Karpas-422 (cell line): ENCODE measurements at regions not wholly inside any gene's neighbourhood (a gene's known extent, or its start where the extent isn't known, plus 50 kb on each side); places are given as distances from the start of the nearest gene placed in this dataset.

ENCODE experiments used
- DNase-seq: peaks from one replicate; pipeline ENCODE4 v3.0.0-alpha.2; 2015
- H2AFZ ChIP-seq: fragments of 200-600 bp; sonication (generic); 2 replicates; pipeline ENCODE4 v1.6.1; 2014; ENCODE audit warnings: antibody characterized with exemption, low read length, mixed read lengths
- H3K27ac ChIP-seq: fragments of 200-600 bp; sonication (generic); 2 replicates; pipeline ENCODE4 v1.5.1; 2014; ENCODE audit warnings: mild to moderate bottlenecking, low read length, moderate library complexity
- H3K27me3 ChIP-seq: fragments of 200-600 bp; sonication (generic); 2 replicates; pipeline ENCODE4 v1.6.1; 2014; ENCODE audit warnings: low read length, mixed read lengths
- H3K36me3 ChIP-seq: fragments of 200-600 bp; sonication (generic); 2 replicates; pipeline ENCODE4 v1.6.1; 2014; ENCODE audit warnings: low read length, mixed read lengths; ENCODE audit not compliant: insufficient read depth
- H3K4me1 ChIP-seq: fragments of 200-600 bp; sonication (generic); 2 replicates; pipeline ENCODE4 v1.6.1; 2014; ENCODE audit warnings: mild to moderate bottlenecking, low read length, mixed read lengths
- H3K4me2 ChIP-seq: fragments of 200-600 bp; sonication (generic); 2 replicates; pipeline ENCODE4 v1.6.1; 2014; ENCODE audit warnings: low read length, low read depth, mild to moderate bottlenecking; ENCODE audit not compliant: poor library complexity, severe bottlenecking
- H3K4me3 ChIP-seq: fragments of 200-600 bp; sonication (generic); 2 replicates; pipeline ENCODE4 v1.5.1; 2014; ENCODE audit warnings: mild to moderate bottlenecking, antibody characterized with exemption, low read length, mixed read lengths
- H3K79me2 ChIP-seq: fragments of 200-600 bp; sonication (generic); 2 replicates; pipeline ENCODE4 v1.6.1; 2014; ENCODE audit warnings: mild to moderate bottlenecking, low read length, mixed read lengths
- H3K9ac ChIP-seq: fragments of 200-600 bp; sonication (generic); 2 replicates; pipeline ENCODE4 v1.6.0; 2014; ENCODE audit warnings: low read length
- H3K9me2 ChIP-seq: fragments of 200-600 bp; sonication (generic), shearing (Covaris generic); replicated peaks from 2 replicates; pipeline ENCODE4 v1.6.0; 2014; ENCODE audit warnings: mild to moderate bottlenecking, low read length, moderate library complexity; ENCODE audit not compliant: insufficient read depth
- H3K9me3 ChIP-seq: fragments of 300-700, 200-600 bp; sonication (generic); 2 replicates; pipeline ENCODE4 v1.6.1; 2014; ENCODE audit warnings: low read length, mixed read lengths
- H4K20me1 ChIP-seq: fragments of 200-600 bp; sonication (generic); 2 replicates; pipeline ENCODE4 v1.6.1; 2014; ENCODE audit warnings: mild to moderate bottlenecking, antibody characterized with exemption, low read length, low read depth; ENCODE audit not compliant: insufficient read depth

DNA sequence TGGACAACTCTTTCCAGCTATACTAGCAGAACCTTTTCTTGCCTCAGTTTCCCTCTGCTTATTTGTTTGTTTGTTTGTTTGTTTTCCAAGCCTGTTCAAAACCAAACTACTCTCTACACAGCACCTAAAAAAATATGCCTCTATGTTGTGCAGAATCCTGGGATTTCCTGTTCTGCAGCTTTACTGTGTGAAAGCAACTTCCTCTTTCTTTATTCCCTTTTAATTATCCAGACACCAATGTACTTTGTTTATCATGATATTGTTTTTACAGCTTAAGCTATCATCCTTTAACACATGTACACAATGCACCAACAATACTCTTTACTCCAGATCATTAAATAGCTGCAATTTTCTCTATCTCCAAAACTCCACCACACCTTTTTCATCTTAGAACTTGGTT, 259.5 kb downstream of the EPHA4 start:
- Histone ChIP-seq H3K4me1 (peaks cover 31% of the 10 kb centered on the region), H3K4me2 (no peak overlapping the region), H2AFZ (no peak overlapping the region), H3K4me3 (no peak overlapping the region), H3K9me3 (no peaks in the 10 kb centered on the region), H3K9me2 (no peaks in the 10 kb centered on the region), H3K79me2 (no peaks in the 10 kb centered on the region), H3K36me3 (no peaks in the 10 kb centered on the region), H3K27me3 (no peaks in the 10 kb centered on the region), H3K9ac (no peak overlapping the region), H4K20me1 (no peaks in the 10 kb centered on the region), H3K27ac (no peak overlapping the region)
- DNase-seq: no peak

DNA sequence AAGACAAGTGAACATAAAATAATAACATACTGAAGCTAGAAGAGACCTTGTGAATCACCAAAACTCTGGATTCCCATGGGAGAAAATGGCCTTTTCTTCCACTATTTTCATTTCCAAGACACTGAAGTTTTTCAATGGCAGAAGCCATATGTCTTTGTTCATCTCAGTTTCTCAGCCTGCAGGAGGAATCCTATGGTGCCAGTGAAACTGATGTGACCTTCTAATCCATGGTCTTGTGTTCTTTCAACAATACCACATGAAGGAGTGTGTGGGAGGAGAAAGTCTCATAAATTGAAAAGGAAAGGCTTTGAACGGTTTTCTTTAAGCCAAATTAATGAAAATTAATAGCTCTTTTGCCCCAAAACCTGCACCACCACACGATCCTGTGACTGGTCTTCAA, 257.3 kb downstream of the EPHA4 start:
- H3K27ac ChIP-seq: no peak overlapping the region
- H3K4me3 ChIP-seq: no peak overlapping the region
- no peak overlapping the region for H2AFZ ChIP-seq
- H3K4me1 ChIP-seq: peaks cover 19% of the 10 kb centered on the region
- no peaks in the 10 kb centered on the region for H3K79me2 ChIP-seq
- DNase-seq: no peak
- no peaks in the 10 kb centered on the region for H3K9me3 ChIP-seq
- no peaks in the 10 kb centered on the region for H3K27me3 ChIP-seq
- H3K9ac ChIP-seq: no peak overlapping the region
- no peaks in the 10 kb centered on the region for H3K9me2 ChIP-seq
- H3K4me2 ChIP-seq: no peak overlapping the region
- H3K36me3 ChIP-seq: no peaks in the 10 kb centered on the region
- H4K20me1 ChIP-seq: no peaks in the 10 kb centered on the region

DNA sequence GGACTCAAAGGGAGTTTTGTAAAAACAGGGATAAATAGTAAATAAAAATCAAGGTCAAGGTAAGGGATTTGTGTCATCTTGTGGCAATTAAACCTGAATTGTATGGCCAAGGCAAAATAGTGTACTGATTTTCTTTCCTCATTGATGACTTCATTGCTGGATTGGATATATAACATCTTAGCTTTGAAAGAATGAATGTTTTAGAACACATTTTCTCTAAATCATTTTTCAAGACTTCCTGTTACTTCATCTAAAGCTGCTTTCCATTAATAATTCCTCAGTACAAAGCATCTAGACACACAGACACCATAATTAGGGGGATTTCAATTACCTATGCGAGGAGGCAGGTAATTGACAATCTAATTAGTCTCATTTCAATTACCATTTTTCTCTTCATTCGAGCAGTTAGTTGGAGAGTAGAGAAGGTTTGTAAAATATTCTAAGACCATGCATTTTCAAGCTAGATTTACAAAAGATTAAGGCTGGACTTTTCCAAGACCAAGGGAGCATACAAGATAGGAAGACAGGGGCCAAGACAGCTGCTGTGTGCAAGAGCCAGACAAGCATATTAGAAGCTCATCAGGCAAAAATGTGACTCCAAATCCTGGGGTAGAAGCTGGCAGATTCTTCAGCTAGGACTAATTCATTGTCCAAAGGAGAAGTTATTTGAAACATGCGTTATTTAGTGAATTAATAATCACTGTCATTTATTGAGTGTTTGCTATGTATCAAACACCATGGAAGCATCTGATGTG, 253.6 kb downstream of the EPHA4 start:
- no peak overlapping the region for H3K4me2 ChIP-seq
- H3K27ac ChIP-seq: no peak overlapping the region
- no peak overlapping the region for H3K4me3 ChIP-seq
- no peaks in the 10 kb centered on the region for H3K79me2 ChIP-seq
- H3K4me1 ChIP-seq: no peaks in the 10 kb centered on the region
- H3K9me2 ChIP-seq: no peaks in the 10 kb centered on the region
- H2AFZ ChIP-seq: no peak overlapping the region
- no peak for DNase-seq
- H3K9ac ChIP-seq: no peak overlapping the region
- no peaks in the 10 kb centered on the region for H3K27me3 ChIP-seq
- H3K36me3 ChIP-seq: no peaks in the 10 kb centered on the region
- no peaks in the 10 kb centered on the region for H3K9me3 ChIP-seq
- H4K20me1 ChIP-seq: no peaks in the 10 kb centered on the region

DNA sequence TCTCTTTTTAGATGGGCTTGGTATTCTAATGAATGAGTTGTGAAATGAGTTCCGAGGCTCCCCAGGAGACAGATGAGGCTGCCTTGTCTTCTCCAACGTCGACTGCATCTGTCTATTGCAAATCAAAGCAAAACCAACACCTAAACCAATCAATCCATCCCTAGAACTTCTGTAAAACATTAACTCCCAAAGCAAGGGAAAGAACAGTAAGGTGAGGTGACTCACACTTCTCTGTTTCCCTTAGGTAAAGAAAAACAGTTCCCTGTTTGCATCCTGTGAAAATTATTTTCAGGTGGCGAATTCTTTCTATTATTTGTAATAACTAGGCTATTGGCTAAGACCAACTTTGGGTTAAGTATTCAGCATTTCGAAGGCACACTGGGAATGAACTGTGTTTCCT, 249.4 kb downstream of the EPHA4 start:
- Histone ChIP-seq H3K4me3 (no peak overlapping the region), H3K4me2 (no peak overlapping the region), H3K79me2 (no peaks in the 10 kb centered on the region), H3K36me3 (no peaks in the 10 kb centered on the region), H3K9ac (no peak overlapping the region), H3K9me2 (no peaks in the 10 kb centered on the region), H3K4me1 (no peaks in the 10 kb centered on the region), H2AFZ (no peak overlapping the region), H3K27me3 (no peaks in the 10 kb centered on the region), H3K9me3 (no peaks in the 10 kb centered on the region), H3K27ac (no peak overlapping the region), H4K20me1 (no peaks in the 10 kb centered on the region)
- DNase-seq: peak; percentile 26

DNA sequence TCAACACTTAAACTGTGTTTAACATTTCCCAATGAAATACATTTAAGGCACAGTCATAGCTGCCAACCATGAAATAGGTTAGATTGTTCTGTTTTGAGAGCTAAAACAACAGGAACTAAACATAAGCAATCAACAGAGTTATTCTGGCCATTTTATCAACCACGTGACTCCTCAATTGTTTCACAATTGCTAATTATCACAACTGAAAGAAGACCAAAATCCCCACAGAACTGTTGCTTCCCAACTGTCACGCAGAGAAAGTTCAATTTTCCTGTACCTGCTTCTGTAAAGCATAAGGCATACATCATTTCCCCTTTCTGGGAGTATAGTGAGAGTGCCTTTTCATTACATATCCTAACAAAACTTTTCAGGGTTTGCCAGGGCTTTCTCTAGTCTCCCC, 248.6 kb downstream of the EPHA4 start:
- H3K27me3 ChIP-seq: no peaks in the 10 kb centered on the region
- H3K4me1 ChIP-seq: no peaks in the 10 kb centered on the region
- no peak overlapping the region for H3K27ac ChIP-seq
- no peak overlapping the region for H3K4me3 ChIP-seq
- no peaks in the 10 kb centered on the region for H4K20me1 ChIP-seq
- H3K9ac ChIP-seq: no peak overlapping the region
- H3K79me2 ChIP-seq: no peaks in the 10 kb centered on the region
- no peak overlapping the region for H3K4me2 ChIP-seq
- H3K9me2 ChIP-seq: no peaks in the 10 kb centered on the region
- H3K9me3 ChIP-seq: no peaks in the 10 kb centered on the region
- H3K36me3 ChIP-seq: no peaks in the 10 kb centered on the region
- H2AFZ ChIP-seq: no peak overlapping the region
- DNase-seq: no peak

DNA sequence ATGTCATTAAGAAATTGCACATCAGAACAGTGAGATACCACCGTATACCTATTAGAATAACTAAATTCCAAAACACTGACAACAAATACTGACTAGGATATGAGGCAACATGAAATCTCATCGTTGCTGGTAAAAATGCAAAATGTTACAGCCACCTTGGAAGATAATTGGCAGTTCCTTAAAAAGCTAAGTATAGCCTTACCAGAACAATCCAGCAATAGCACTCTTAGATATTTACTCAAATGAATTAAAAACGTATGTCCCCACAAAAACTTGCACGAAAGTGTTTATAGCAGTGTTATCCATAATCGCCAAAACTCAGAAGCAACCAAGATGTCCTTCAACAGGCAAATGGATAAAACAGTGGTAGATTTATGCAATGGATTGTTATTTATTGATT, 241.7 kb downstream of the EPHA4 start:
- Histone ChIP-seq H3K9me3 (peaks cover 9% of the 10 kb centered on the region), H3K9ac (no peak overlapping the region), H3K9me2 (0 out of 2 replicates have a peak, but pooled peaks cover 5% of the 10 kb centered on the region), H3K4me2 (no peak overlapping the region), H2AFZ (no peak overlapping the region), H4K20me1 (no peaks in the 10 kb centered on the region), H3K4me3 (no peak overlapping the region), H3K4me1 (no peaks in the 10 kb centered on the region), H3K27ac (no peak overlapping the region), H3K79me2 (no peaks in the 10 kb centered on the region), H3K27me3 (peaks cover 4% of the 10 kb centered on the region; the same call in 1 of the 2 replicates), H3K36me3 (no peaks in the 10 kb centered on the region)
- DNase-seq: no peak

DNA sequence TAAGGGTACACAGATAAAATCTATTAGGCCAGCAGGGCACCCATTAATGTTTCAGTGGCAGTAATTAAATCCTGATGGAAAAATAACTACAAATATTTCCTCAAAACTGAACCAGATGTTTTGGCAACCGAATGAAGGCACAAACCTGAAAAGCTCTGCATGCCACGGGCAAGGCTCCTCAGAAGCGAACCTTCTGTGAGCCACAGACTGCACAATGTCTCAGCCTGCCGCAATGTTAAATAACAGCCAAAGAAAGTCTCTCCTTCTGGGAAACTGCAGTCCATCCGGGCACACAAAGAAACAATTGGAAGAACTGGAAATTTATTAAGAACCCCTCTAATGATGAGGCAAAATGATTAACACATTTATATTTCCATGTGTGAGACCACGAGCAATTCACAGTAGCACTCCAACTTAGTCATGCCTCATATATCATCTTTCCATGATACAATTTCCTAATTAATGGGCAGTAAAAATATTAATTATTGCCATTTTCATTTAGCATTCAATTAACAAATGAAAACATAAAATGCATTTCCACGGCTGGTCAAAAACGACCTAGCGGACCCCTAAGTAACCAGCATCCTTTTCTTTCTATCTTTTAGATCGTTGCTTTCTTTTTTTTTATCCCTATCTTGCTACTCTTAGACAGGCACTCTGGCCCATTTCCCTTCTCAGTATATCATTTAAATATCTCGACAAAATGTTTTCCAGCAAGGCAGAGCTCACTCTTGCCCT, 237.5 kb downstream of the EPHA4 start:
- H3K27me3 ChIP-seq: peaks cover 4% of the 10 kb centered on the region; the same call in 1 of the 2 replicates
- H3K9ac ChIP-seq: no peak overlapping the region
- no peak overlapping the region for H3K4me2 ChIP-seq
- H3K79me2 ChIP-seq: no peaks in the 10 kb centered on the region
- H3K4me1 ChIP-seq: no peaks in the 10 kb centered on the region
- H3K9me2 ChIP-seq: 0 out of 2 replicates have a peak, but pooled peaks cover 5% of the 10 kb centered on the region
- no peaks in the 10 kb centered on the region for H4K20me1 ChIP-seq
- peaks cover 9% of the 10 kb centered on the region for H3K9me3 ChIP-seq
- no peaks in the 10 kb centered on the region for H3K36me3 ChIP-seq
- no peak overlapping the region for H3K27ac ChIP-seq
- no peak overlapping the region for H3K4me3 ChIP-seq
- no peak for DNase-seq
- H2AFZ ChIP-seq: no peak overlapping the region

DNA sequence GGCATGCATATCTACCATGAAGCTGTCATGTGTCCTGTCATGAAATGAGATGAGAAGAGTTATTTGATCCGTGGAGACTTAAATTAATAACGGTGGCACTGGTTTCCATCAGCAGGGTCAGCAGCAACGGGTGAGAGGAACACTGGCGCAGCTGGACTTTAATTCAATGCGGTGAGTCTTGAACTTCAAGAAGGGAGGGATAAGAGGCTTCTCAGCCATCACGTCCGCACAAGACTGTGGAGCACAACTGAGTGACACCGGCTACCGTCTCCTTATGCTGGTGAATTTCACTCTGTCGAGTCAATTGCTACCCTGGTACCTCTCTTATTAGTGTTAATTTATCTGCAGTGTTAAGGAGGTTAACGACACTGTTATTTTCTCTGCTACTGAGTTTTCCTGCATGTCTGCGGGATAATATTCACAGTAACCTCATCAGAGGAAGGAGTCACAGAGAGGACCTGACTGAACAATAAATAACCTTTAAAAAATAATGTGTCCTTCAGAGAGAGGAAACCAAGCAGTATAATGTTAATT, 236.8 kb downstream of the EPHA4 start:
- Histone ChIP-seq H3K9ac (no peak overlapping the region), H3K9me3 (peaks cover 9% of the 10 kb centered on the region), H3K36me3 (no peaks in the 10 kb centered on the region), H3K9me2 (0 out of 2 replicates have a peak, but pooled peaks cover 5% of the 10 kb centered on the region), H2AFZ (no peak overlapping the region), H4K20me1 (no peaks in the 10 kb centered on the region), H3K4me3 (no peak overlapping the region), H3K4me1 (no peaks in the 10 kb centered on the region), H3K27me3 (peaks cover 4% of the 10 kb centered on the region; the same call in 1 of the 2 replicates), H3K27ac (no peak overlapping the region), H3K4me2 (no peak overlapping the region), H3K79me2 (no peaks in the 10 kb centered on the region)
- no peak for DNase-seq
